Liver (tissue), 8 donors: ENCODE measurements at regions not wholly inside any gene's neighbourhood (a gene's known extent, or its start where the extent isn't known, plus 50 kb on each side); places are given as distances from the start of the nearest gene placed in this dataset.

Experiments
- DNase-seq: peaks from one replicate; pipeline ENCODE4 v3.0.0-alpha.2; 2017; ENCODE audit warnings: low spot score
- H3K27ac ChIP-seq, 2 donors: one replicate each; pipeline ENCODE4 v1.7.0; 2013; ENCODE audit warnings: inconsistent platforms in 2 of 2, low read length in 2 of 2, control low read depth in 1 of 2, low read depth in 1 of 2, mild to moderate bottlenecking in 1 of 2
- H3K27me3 ChIP-seq, 4 donors: one replicate each; pipeline versions ENCODE4 v1.6.1 to v1.7.0; 2013; ENCODE audit warnings: low read length in 3 of 4, inconsistent platforms in 1 of 4, mild to moderate bottlenecking in 1 of 4, moderate library complexity in 1 of 4; ENCODE audit not compliant: control insufficient read depth in 4 of 4, insufficient read depth in 4 of 4
- H3K36me3 ChIP-seq, 4 donors: one replicate each; pipeline versions ENCODE4 v1.6.1 to v1.7.0; 2013; ENCODE audit warnings: low read length in 3 of 4, mild to moderate bottlenecking in 3 of 4, low read depth in 1 of 4, moderate library complexity in 1 of 4; ENCODE audit not compliant: control insufficient read depth in 4 of 4, insufficient read depth in 3 of 4
- H3K4me1 ChIP-seq, 4 donors: one replicate each; pipeline versions ENCODE4 v1.6.1 to v1.7.0; 2013; ENCODE audit warnings: low read length in 3 of 4, mild to moderate bottlenecking in 3 of 4, moderate library complexity in 1 of 4; ENCODE audit not compliant: control insufficient read depth in 4 of 4, insufficient read depth in 4 of 4
- H3K4me3 ChIP-seq, 3 donors: one replicate each; pipeline versions ENCODE4 v1.6.1 to v1.7.0; 2013; ENCODE audit warnings: low read length in 3 of 3, control low read depth in 1 of 3, low read depth in 1 of 3, mild to moderate bottlenecking in 1 of 3
- H3K9ac ChIP-seq, 2 donors: one replicate each; pipeline ENCODE4 v1.7.0; 2013; ENCODE audit warnings: low read length in 2 of 2, mild to moderate bottlenecking in 2 of 2, moderate library complexity in 2 of 2, control low read depth in 1 of 2, low read depth in 1 of 2
- H3K9me3 ChIP-seq, 4 donors: one replicate each; pipeline versions ENCODE4 v1.6.1 to v1.7.0; 2013; ENCODE audit warnings: low read length in 3 of 4; ENCODE audit not compliant: control insufficient read depth in 4 of 4
- ATF3 ChIP-seq: IDR thresholded peaks from 2 replicates; pipeline ENCODE4 v1.6.1; 2016; ENCODE audit warnings: antibody characterized with exemption
- CTCF ChIP-seq: fragments of 150-350 bp; IDR thresholded peaks from 2 replicates; pipeline ENCODE4 v1.5.1; 2017; ENCODE audit warnings: improper control_type of control experiment, low read depth, low read length; ENCODE audit not compliant: missing input control
- FOXA1 ChIP-seq: IDR thresholded peaks from 2 replicates; pipeline ENCODE4 v1.6.1; 2016; ENCODE audit warnings: antibody characterized with exemption
- FOXA2 ChIP-seq: IDR thresholded peaks from 2 replicates; pipeline ENCODE4 v1.6.1; 2016; ENCODE audit warnings: antibody characterized with exemption
- GABPA ChIP-seq, 2 donors: IDR thresholded peaks in 1 of 2; conservative IDR thresholded peaks in 1 of 2; 2 replicates each; pipeline ENCODE4 v1.6.1; 2016; ENCODE audit warnings: antibody characterized with exemption in 2 of 2, mild to moderate bottlenecking in 1 of 2, moderate library complexity in 1 of 2
- HNF4A ChIP-seq, 2 donors: conservative IDR thresholded peaks; 2 replicates each; pipeline ENCODE4 v1.6.1; 2016; ENCODE audit warnings: antibody characterized with exemption in 2 of 2, mild to moderate bottlenecking in 2 of 2
- HNF4G ChIP-seq: IDR thresholded peaks from 2 replicates; pipeline ENCODE4 v1.6.1; 2016; ENCODE audit warnings: antibody characterized with exemption
- JUND ChIP-seq, 2 donors: IDR thresholded peaks; 2 replicates each; pipeline ENCODE4 v1.6.1; 2016; ENCODE audit warnings: antibody characterized with exemption in 2 of 2
- MAX ChIP-seq: IDR thresholded peaks from 2 replicates; pipeline ENCODE4 v1.6.1; 2016; ENCODE audit warnings: antibody characterized with exemption
- NR2F2 ChIP-seq: IDR thresholded peaks from 2 replicates; pipeline ENCODE4 v1.6.1; 2016; ENCODE audit warnings: antibody characterized with exemption
- RAD21 ChIP-seq, 2 donors: IDR thresholded peaks; 2 replicates each; pipeline ENCODE4 v1.6.1; 2016; ENCODE audit warnings: antibody characterized with exemption in 2 of 2, mild to moderate bottlenecking in 2 of 2
- RXRA ChIP-seq, 2 donors: IDR thresholded peaks; 2 replicates each; pipeline ENCODE4 v1.6.1; 2017 to 2018; ENCODE audit warnings: antibody characterized with exemption in 2 of 2, mild to moderate bottlenecking in 1 of 2
- SP1 ChIP-seq: IDR thresholded peaks from 2 replicates; pipeline ENCODE4 v1.6.1; 2018; ENCODE audit warnings: antibody characterized with exemption, mild to moderate bottlenecking
- TAF1 ChIP-seq: conservative IDR thresholded peaks from 2 replicates; pipeline ENCODE4 v1.6.1; 2016; ENCODE audit warnings: antibody characterized with exemption, mild to moderate bottlenecking
- YY1 ChIP-seq: IDR thresholded peaks from 2 replicates; pipeline ENCODE4 v1.6.1; 2016; ENCODE audit warnings: antibody characterized with exemption, mild to moderate bottlenecking
- WGBS: extraction: QIAGEN DNeasy Blood & Tissue Kit; methylation state at CpG from one replicate; pipeline ENCODE4 v1.1.7; 2013; 5-methylcytosine and 5-hydroxymethylcytosine counted together
- TF ChIP-seq, protein P1 (sequence below): IDR thresholded peaks from 2 replicates; pipeline ENCODE4 v1.6.1; 2016; ENCODE audit warnings: antibody characterized with exemption
- donor health status: healthy.
- donor health status: healthy.
- donor health status: healthy.
- donor health status: healthy.
- donor health status: healthy.

- WGBS = 94% methylated on average over 1 of the region's 1 CpG
- Histone ChIP-seq H3K36me3 (peaks cover 0 to 35% (median 28%) of the 10 kb centered on the region in 4 donors), H3K4me1 (peaks cover 0 to 4% (median 2%) of the 10 kb centered on the region in 4 donors), H3K27me3 (no peaks in the 10 kb centered on the region), H3K27ac (no peak overlapping the region), H3K9ac (no peak overlapping the region), H3K4me3 (peak overlapping the region in 1 of 3 donors; percentile 6), H3K9me3 (peaks cover 34 to 44% (median 38%) of the 10 kb centered on the region in 4 donors)
- no peak for DNase-seq
- TF ChIP-seq ATF3 = no peak
Measured at GRCh38 chr2:31696068-31696467, 115.3 kb upstream of the SRD5A2 start.

- Histone ChIP-seq H3K27me3 (no peaks in the 10 kb centered on the region), H3K27ac (no peak overlapping the region), H3K4me3 (peak overlapping the region in 2 of 3 donors; percentile 42 to 44), H3K9ac (no peak overlapping the region), H3K4me1 (peaks cover 0 to 4% (median 2%) of the 10 kb centered on the region in 4 donors), H3K9me3 (peaks cover 35 to 48% (median 42%) of the 10 kb centered on the region in 4 donors), H3K36me3 (peaks cover 0 to 36% (median 32%) of the 10 kb centered on the region in 4 donors)
- 67% methylated on average over 3 of the region's 3 CpGs for WGBS
- TF ChIP-seq CTCF (peak; percentile 19), RAD21 (IDR thresholded peaks at IDR 0.05) (peak; percentile 46 to 76), GABPA (IDR thresholded peaks at IDR 0.05 in 1 of 2, conservative IDR thresholded peaks at IDR 0.05 in 1 of 2) (no peak)
- DNase-seq = no peak
Measured at GRCh38 chr2:31694444-31694843, 113.7 kb upstream of the SRD5A2 start.

- Histone ChIP-seq H3K9me3 (peaks cover 35 to 48% (median 42%) of the 10 kb centered on the region in 4 donors), H3K36me3 (peaks cover 0 to 36% (median 31%) of the 10 kb centered on the region in 4 donors), H3K27ac (no peak overlapping the region), H3K4me1 (peaks cover 0 to 4% (median 2%) of the 10 kb centered on the region in 4 donors), H3K9ac (no peak overlapping the region), H3K4me3 (peak overlapping the region in 2 of 3 donors; percentile 42 to 52), H3K27me3 (no peaks in the 10 kb centered on the region)
- 87% methylated on average over 3 of the region's 3 CpGs for WGBS
- no peak for TF ChIP-seq RXRA (IDR thresholded peaks at IDR 0.05)
- TF ChIP-seq NR2F2 = no peak
- TF ChIP-seq FOXA1 = no peak
- TF ChIP-seq TAF1 = no peak
- TF ChIP-seq RAD21 (IDR thresholded peaks at IDR 0.05) = no peak
- TF ChIP-seq MAX = no peak
- TF ChIP-seq HNF4A (conservative IDR thresholded peaks at IDR 0.05) = no peak
- TF ChIP-seq, protein P1, sequence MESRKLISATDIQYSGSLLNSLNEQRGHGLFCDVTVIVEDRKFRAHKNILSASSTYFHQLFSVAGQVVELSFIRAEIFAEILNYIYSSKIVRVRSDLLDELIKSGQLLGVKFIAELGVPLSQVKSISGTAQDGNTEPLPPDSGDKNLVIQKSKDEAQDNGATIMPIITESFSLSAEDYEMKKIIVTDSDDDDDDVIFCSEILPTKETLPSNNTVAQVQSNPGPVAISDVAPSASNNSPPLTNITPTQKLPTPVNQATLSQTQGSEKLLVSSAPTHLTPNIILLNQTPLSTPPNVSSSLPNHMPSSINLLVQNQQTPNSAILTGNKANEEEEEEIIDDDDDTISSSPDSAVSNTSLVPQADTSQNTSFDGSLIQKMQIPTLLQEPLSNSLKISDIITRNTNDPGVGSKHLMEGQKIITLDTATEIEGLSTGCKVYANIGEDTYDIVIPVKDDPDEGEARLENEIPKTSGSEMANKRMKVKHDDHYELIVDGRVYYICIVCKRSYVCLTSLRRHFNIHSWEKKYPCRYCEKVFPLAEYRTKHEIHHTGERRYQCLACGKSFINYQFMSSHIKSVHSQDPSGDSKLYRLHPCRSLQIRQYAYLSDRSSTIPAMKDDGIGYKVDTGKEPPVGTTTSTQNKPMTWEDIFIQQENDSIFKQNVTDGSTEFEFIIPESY = no peak
- no peak for TF ChIP-seq JUND (IDR thresholded peaks at IDR 0.05)
- TF ChIP-seq ATF3 = no peak
- TF ChIP-seq FOXA2 = no peak
- no peak for TF ChIP-seq YY1
- TF ChIP-seq SP1 = no peak
- TF ChIP-seq CTCF = no peak
- TF ChIP-seq HNF4G = no peak
- DNase-seq = no peak
Measured at GRCh38 chr2:31693882-31694281, 113.1 kb upstream of the SRD5A2 start.
